ENCODE measurements at regions not wholly inside any gene's neighbourhood (a gene's known extent, or its start where the extent isn't known, plus 50 kb on each side); places are given as distances from the start of the nearest gene placed in this dataset.

- DNase-seq (no peak), ATAC-seq (ENCODE audit: poor library complexity) (no peak)
- intact Hi-C loops (cut with DNase I): no loop called here
Observed at GRCh38 chr11:47904048-47904447, 55.9 kb upstream of the NUP160 start.

GRCh38 chr11:47899801-47900200 lies 51.7 kb upstream of the NUP160 start:
- DNase-seq: no peak
- no peak for ATAC-seq (ENCODE audit: poor library complexity)
- intact Hi-C loops (cut with DNase I): no loop called here
